Heart right ventricle (tissue), 16 donors: ENCODE measurements at regions not wholly inside any gene's neighbourhood (a gene's known extent, or its start where the extent isn't known, plus 50 kb on each side); places are given as distances from the start of the nearest gene placed in this dataset.

Experiments
- ATAC-seq, 8 donors: fragments of 200-7000 bp; cut with Tn5 transposase; one replicate each; pipeline ENCODE4 v1.9.1; 2020; ENCODE audit warnings: mild to moderate bottlenecking in 8 of 8, moderate library complexity in 8 of 8, moderate number of reproducible peaks in 1 of 8
- DNase-seq, 2 donors: peaks; one replicate each; pipeline ENCODE4 v3.0.0-alpha.2; 2020
- H3K27ac ChIP-seq, 10 donors: fragments of 200-600 bp; sonication (generic) in 2 of 10; one replicate each; pipeline versions ENCODE4 v1.5.0 to v1.8.0; 2020 to 2022; ENCODE audit warnings: mild to moderate bottlenecking in 3 of 10
- H3K27me3 ChIP-seq, 7 donors: fragments of 200-600 bp; one replicate each; pipeline ENCODE4 v1.8.0; 2021 to 2022; ENCODE audit warnings: mild to moderate bottlenecking in 2 of 7
- H3K36me3 ChIP-seq, 9 donors: fragments of 200-600 bp; sonication (generic) in 1 of 9; one replicate each; pipeline versions ENCODE4 v1.5.0 to v1.8.0; 2020 to 2022; ENCODE audit warnings: mild to moderate bottlenecking in 2 of 9
- H3K4me1 ChIP-seq, 9 donors: fragments of 200-600 bp; sonication (generic) in 1 of 9; one replicate each; pipeline versions ENCODE4 v1.5.0 to v1.8.0; 2020 to 2022; ENCODE audit warnings: mild to moderate bottlenecking in 4 of 9
- H3K4me3 ChIP-seq, 10 donors: fragments of 200-600 bp; sonication (generic) in 2 of 10; one replicate each; pipeline versions ENCODE4 v1.5.0 to v1.8.0; 2020 to 2022; ENCODE audit warnings: mild to moderate bottlenecking in 7 of 10, moderate library complexity in 2 of 10
- H3K9me3 ChIP-seq, 11 donors: fragments of 200-600 bp in 10 of 11; sonication (generic) in 2 of 11; one replicate each; pipeline versions ENCODE4 v1.5.0 to v1.8.0; 2013 to 2022; ENCODE audit warnings: mild to moderate bottlenecking in 2 of 11, control low read depth in 1 of 11, moderate library complexity in 1 of 11
- WGBS, 2 donors: extraction: QIAGEN DNeasy Blood & Tissue Kit; methylation state at CpG; one replicate each; pipeline ENCODE4 v1.1.7; 2013; ENCODE audit warnings: inconsistent platforms in 1 of 2; 5-methylcytosine and 5-hydroxymethylcytosine counted together
- intact Hi-C, 10 donors: fragments of 100-400 bp; cut with DNase I; formaldehyde crosslinking; loops; one replicate each; pipeline versions ENCODE4 v1.11.1 to v1.14.2; 2022
- TF ChIP-seq, protein P1 (sequence below), 9 donors: fragments of 200-600 bp; sonication (generic) in 2 of 9; IDR thresholded peaks; one replicate each; pipeline versions ENCODE4 v1.5.0 to v1.8.0; 2021 to 2022; ENCODE audit warnings: antibody characterized with exemption in 9 of 9, mild to moderate bottlenecking in 5 of 9, moderate library complexity in 1 of 9
- donor health status: Arrhythmogenic right ventricular cardiomyopathy.
- donor health status: ischemic (EF 13 %, LVEDD 7.1; RV severe dilation, severe dysfunction).
- donor health status: healthy with polysubstance abuse.
- donor health status: DM: no; HTN: yes; CAD: no.
- donor health status: DM: no; HTN: no; CAD: no.
- donor health status: ischemic (EF 25% LVEDD 6.9; RV normal size, moderate dysfunction).
- donor health status: ischemic (EF 25% LVEDD 5.7; RV mildly dilated, moderate dysfunction).
- donor health status: healthy.
- donor health status: DM: yes; HTN: yes; CAD: no.
- donor health status: Ischemic cardiomyopathy.
- donor health status: ischemic (EF 35%, LVEDD 5.7; RV mildly dilated, moderate dysfunction).
- donor health status: nonischemic (EF 11% LVEDD 7.7; RV severe dilation, severe dysfunction).
- donor health status: DM: yes; HTN: yes; CAD: no.
- donor health status: PGD.
- donor health status: ischemic (EF 29% LVEDD 5.4; RV normal size, mild dysfunction).
- donor health status: nonischemic (EF 23%, LVEDD 6.1; RV moderate dilation, normal function).

DNA sequence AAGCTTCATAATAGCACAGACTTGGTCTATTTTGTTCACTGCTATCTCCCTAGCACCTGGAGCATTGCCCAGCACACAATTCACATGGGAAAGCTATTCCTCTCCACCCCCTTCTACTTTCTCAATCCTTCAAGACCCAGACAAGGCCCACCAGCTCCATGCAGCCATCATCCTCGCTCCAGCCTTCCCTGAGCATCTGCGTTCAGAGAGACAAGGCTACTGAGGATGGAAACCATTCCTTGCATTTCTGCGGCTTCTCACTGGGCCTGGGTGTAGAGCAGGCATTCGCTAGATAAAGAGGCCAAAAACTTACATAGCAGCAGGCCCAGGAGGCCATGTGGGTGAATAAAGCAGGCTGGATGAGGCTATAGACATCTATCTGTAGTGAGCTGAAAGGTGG, 530.8 kb downstream of the BUD13 start:
- intact Hi-C loops = no loop called here
- ATAC-seq (peak in 2 of 8 donors; percentile 38 to 57), DNase-seq (no peak)
- H3K4me3 ChIP-seq = no peak overlapping the region
- no peak overlapping the region for H3K27ac ChIP-seq
- peaks cover 0 to 6% (median 0%) of the 10 kb centered on the region in 9 donors for H3K4me1 ChIP-seq
- no peaks in the 10 kb centered on the region for H3K9me3 ChIP-seq
- whole genome bisulfite sequencing, 2 donors = 75 to 77% methylated on average over 4 of the region's 4 CpGs
- peaks cover 0 to 10% (median 3%) of the 10 kb centered on the region in 7 donors for H3K27me3 ChIP-seq
- no peaks in the 10 kb centered on the region for H3K36me3 ChIP-seq
- TF ChIP-seq, protein P1, sequence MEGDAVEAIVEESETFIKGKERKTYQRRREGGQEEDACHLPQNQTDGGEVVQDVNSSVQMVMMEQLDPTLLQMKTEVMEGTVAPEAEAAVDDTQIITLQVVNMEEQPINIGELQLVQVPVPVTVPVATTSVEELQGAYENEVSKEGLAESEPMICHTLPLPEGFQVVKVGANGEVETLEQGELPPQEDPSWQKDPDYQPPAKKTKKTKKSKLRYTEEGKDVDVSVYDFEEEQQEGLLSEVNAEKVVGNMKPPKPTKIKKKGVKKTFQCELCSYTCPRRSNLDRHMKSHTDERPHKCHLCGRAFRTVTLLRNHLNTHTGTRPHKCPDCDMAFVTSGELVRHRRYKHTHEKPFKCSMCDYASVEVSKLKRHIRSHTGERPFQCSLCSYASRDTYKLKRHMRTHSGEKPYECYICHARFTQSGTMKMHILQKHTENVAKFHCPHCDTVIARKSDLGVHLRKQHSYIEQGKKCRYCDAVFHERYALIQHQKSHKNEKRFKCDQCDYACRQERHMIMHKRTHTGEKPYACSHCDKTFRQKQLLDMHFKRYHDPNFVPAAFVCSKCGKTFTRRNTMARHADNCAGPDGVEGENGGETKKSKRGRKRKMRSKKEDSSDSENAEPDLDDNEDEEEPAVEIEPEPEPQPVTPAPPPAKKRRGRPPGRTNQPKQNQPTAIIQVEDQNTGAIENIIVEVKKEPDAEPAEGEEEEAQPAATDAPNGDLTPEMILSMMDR (IDR thresholded peaks at IDR 0.05) = no peak

DNA sequence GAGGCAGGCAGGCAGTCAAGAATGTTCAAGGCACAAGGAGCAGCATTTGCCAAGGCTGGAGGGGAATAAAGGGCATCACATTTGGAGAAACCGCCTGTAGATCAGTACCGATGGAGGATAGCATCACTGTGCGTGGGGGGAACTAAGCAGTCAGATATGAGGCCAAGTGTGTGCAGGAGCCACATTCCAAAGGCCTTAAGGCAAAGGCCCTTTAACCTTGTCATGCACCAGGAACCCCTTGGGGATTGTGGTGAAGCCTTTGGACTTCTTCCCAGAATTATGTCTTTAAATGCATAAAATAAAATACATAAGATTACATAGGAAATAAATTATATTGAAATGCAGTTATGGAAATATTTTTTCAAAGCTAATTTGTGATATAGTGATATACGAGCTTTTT, 532.1 kb downstream of the BUD13 start:
- Histone ChIP-seq H3K4me3 (no peak overlapping the region), H3K27me3 (peaks cover 0 to 10% (median 0%) of the 10 kb centered on the region in 7 donors), H3K4me1 (peaks cover 0 to 6% (median 0%) of the 10 kb centered on the region in 9 donors), H3K9me3 (no peaks in the 10 kb centered on the region), H3K36me3 (no peaks in the 10 kb centered on the region), H3K27ac (peak overlapping the region in 1 of 10 donors; percentile 13)
- WGBS, 2 donors = 55 to 60% methylated on average over 4 of the region's 4 CpGs
- DNase-seq = peak in 1 of 2 donors; percentile 17
- intact Hi-C loops = no loop called here
- TF ChIP-seq, protein P1 (IDR thresholded peaks at IDR 0.05) = no peak
- ATAC-seq = peak in 5 of 8 donors; percentile 38 to 78 (median 67)

DNA sequence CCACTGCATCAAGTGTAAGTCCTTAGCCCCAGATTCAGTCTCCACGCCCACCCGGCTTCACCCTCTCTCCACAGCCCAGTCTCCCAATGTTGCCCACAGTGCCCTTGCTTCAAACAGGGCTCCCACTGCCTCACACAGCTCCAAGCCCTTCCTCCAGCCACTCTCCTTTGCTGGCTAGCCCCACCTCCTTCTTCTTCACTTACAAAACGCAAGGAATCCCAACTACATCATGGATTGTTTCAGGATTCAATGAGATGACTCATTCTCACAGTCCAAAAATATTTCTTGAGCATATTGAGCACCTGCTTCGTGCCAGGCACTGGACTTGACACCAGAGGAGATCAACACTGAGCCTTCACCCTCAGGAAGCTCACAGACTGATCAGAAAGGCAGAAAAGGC, 533.5 kb downstream of the BUD13 start:
- no peak overlapping the region for H3K4me3 ChIP-seq
- DNase-seq (no peak), ATAC-seq (no peak)
- TF ChIP-seq, protein P1 (IDR thresholded peaks at IDR 0.05) = no peak
- H3K27ac ChIP-seq = peak overlapping the region in 1 of 10 donors; percentile 40
- H3K9me3 ChIP-seq = no peaks in the 10 kb centered on the region
- peaks cover 0 to 7% (median 0%) of the 10 kb centered on the region in 9 donors for H3K4me1 ChIP-seq
- peaks cover 0 to 5% (median 0%) of the 10 kb centered on the region in 7 donors for H3K27me3 ChIP-seq
- no peaks in the 10 kb centered on the region for H3K36me3 ChIP-seq
- intact Hi-C loops = no loop called here
- 68 to 76% methylated on average over 4 of the region's 4 CpGs for WGBS, 2 donors

DNA sequence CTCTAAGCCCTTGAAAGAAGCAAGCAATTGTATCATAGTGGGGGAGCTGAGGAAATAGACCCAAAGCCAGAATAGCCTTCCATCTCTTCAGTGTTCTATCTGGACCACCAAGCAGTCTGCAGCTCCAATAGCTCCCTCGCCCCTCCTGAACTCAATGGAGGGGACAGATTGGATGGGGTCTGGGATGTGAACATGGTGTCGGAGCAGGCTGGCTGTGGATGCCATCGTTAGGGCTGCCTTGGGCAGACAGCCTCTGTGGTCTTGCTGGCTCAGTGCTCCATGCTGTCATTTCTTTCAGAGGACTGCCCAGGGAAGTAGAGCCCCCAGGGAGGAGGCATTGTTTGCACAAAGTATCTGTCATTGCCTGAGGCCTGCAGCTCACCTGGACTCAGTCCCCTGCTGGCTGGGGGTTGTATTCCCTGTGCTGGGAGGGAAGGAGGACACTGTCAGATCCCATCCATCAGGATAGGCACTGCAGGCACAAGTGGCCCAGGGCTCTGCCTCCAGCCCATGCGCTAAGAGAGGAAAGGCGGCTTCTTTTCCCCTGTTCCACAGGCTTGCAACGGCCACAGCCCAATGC, 537.7 kb downstream of the BUD13 start:
- Histone ChIP-seq H3K4me3 (no peak overlapping the region), H3K27ac (no peak overlapping the region), H3K36me3 (no peaks in the 10 kb centered on the region), H3K27me3 (peaks cover 0 to 14% (median 0%) of the 10 kb centered on the region in 7 donors), H3K4me1 (peaks cover 0 to 27% (median 0%) of the 10 kb centered on the region in 9 donors), H3K9me3 (no peaks in the 10 kb centered on the region)
- TF ChIP-seq, protein P1 (IDR thresholded peaks at IDR 0.05) = no peak
- no peak for DNase-seq
- WGBS, 2 donors = 80 to 81% methylated on average over 6 of the region's 6 CpGs
- intact Hi-C loops = no loop called here
- no peak for ATAC-seq
